HEK293T (cell line): ENCODE measurements at regions not wholly inside any gene's neighbourhood (a gene's known extent, or its start where the extent isn't known, plus 50 kb on each side); places are given as distances from the start of the nearest gene placed in this dataset.

Source experiments
- BHLHE40 ChIP-seq: fragments of 450-650 bp; IDR thresholded peaks from 2 replicates; pipeline ENCODE4 v1.6.1; 2016; ENCODE audit warnings: mild to moderate bottlenecking, moderate library complexity, borderline replicate concordance
- ELF4 ChIP-seq: fragments of 450-650 bp; IDR thresholded peaks from 2 replicates; pipeline ENCODE4 v1.6.1; 2017; ENCODE audit warnings: antibody characterized with exemption
- FOXA1 ChIP-seq: fragments of 450-650 bp; IDR thresholded peaks from 2 replicates; pipeline ENCODE4 v1.6.1; 2016; ENCODE audit warnings: mild to moderate bottlenecking
- FOXK2 ChIP-seq: fragments of 450-650 bp; IDR thresholded peaks from 2 replicates; pipeline ENCODE4 v1.6.1; 2016; ENCODE audit warnings: mild to moderate bottlenecking
- HDGF ChIP-seq: fragments of 450-650 bp; IDR thresholded peaks from 2 replicates; pipeline ENCODE4 v1.6.1; 2017; ENCODE audit warnings: antibody characterized with exemption, borderline replicate concordance
- NFRKB ChIP-seq: fragments of 450-650 bp; IDR thresholded peaks from 2 replicates; pipeline ENCODE4 v1.6.1; 2016; ENCODE audit warnings: mild to moderate bottlenecking, moderate library complexity
- SP1 ChIP-seq: fragments of 450-650 bp; IDR thresholded peaks from 2 replicates; pipeline ENCODE4 v1.6.1; 2017
- SUZ12 ChIP-seq: fragments of 450-650 bp; IDR thresholded peaks from 2 replicates; pipeline ENCODE4 v1.6.1; 2016; ENCODE audit warnings: mild to moderate bottlenecking
- ZNF384 ChIP-seq: fragments of 450-650 bp; IDR thresholded peaks from 2 replicates; pipeline ENCODE4 v1.6.1; 2016

- no peak for TF ChIP-seq HDGF
- no peak for TF ChIP-seq SUZ12
- TF ChIP-seq ELF4: no peak
- TF ChIP-seq SP1: no peak
- no peak for TF ChIP-seq ZNF384
- no peak for TF ChIP-seq BHLHE40
- no peak for TF ChIP-seq FOXK2
- TF ChIP-seq NFRKB: no peak
- no peak for TF ChIP-seq FOXA1
Observed at GRCh38 chr4:119731146-119731742, 102.6 kb upstream of the PDE5A start.
